ENCODE measurements at regions not wholly inside any gene's neighbourhood (a gene's known extent, or its start where the extent isn't known, plus 50 kb on each side); places are given as distances from the start of the nearest gene placed in this dataset.

DNA sequence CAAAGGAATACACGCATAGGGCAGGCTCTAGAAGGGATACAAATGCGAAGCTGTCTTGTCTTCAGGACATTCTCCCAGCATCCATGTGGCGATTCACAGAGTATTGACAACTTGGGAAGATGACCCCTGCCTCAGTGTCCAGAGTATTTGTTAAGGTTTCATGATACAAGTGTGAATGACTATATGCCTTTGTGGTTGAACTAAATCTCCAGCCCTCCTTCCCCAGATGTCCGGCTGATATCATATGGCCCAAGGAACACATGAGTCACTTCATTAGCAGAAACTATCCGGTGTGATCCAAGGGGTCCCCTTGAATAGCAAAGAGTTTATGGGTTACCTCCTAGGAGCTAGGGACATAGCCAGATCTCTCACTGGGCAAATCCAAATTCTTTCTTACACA, 151.0 kb downstream of the INSIG2 start:
- DNase-seq, result no peak

- DNase-seq, result no peak
These were observed 149.2 kb downstream of the INSIG2 start for GRCh38 chr2:118237451-118237850.

DNA sequence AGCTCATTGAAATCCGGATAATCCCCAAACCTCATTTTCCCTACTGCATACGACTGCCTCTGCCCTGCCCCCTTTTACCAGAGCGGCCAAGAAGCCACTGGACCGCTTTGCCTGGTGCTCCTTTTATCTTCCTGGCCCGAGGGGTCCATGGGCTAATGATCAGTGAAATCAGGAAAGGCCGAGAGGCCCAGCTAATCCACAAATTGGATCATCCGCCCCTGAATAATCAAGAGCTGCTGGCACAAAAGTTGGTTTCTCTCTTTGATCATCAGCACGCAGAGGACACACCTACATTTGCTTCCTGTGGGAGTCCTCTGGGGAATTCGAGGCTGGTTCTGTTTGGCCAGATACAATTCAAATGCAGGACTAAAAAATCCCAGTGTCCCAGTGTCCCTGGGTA, 144.5 kb downstream of the INSIG2 start:
- no peak for DNase-seq

GRCh38 chr2:118232391-118232790, 144.1 kb downstream of the INSIG2 start:
- DNase-seq, result no peak

DNA sequence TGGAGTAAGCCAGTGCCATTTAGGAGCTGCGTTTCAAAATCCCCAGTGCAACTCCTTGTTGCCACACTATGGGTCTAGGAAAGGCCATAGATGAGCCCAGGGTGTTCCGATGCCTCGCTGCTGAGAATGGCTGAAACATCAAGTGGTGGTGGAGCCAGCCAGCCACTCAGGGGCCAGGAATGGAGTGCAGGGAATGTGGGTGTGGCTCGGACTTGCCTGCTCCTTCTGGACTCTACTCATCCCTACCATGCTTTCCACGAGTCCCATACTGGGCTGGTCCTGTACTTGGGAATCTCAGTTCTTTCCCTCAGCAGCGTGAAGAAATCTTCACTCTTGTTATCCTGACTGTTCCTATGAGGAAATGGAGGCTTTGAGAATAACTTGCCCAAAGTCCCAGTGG, 143.5 kb downstream of the INSIG2 start:
- no peak for DNase-seq

DNA sequence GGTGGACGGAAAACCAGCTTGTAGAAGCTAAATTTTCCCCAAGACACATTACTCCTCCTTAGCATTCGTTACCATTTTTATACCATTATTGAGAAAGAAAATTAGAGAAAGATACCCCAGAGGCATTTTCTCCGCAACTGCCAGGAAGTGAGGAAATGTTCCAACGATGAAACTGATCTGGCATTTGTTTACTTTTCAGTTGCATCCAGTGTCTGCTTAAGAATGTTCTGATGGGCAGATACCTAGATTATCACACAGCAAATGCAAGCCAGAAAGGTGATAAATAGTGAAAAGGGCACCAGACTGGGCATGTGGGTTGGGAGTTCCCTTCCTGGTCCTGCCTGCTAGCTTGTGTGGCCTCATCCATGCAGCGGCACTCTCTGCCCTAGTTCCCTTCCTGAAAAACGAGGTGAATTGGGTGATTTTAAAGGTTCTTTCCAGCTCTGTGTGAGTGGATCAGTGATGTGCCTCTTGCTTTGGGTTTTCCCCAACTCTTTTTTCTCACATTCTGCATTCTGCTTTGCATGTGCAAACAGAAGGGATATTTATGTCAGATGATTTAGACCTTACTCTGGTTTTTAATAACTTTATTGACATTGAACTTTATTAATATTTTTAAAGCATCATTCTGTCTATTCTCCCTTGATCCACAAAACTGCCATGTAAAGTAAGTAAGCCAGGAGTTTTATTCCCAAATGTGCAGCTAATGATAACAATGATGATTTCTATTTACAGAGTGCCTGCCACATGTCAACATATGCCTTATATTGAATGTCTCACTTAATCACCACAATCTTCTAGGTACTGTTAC, 139.6 kb downstream of the INSIG2 start:
- no peak for DNase-seq

DNA sequence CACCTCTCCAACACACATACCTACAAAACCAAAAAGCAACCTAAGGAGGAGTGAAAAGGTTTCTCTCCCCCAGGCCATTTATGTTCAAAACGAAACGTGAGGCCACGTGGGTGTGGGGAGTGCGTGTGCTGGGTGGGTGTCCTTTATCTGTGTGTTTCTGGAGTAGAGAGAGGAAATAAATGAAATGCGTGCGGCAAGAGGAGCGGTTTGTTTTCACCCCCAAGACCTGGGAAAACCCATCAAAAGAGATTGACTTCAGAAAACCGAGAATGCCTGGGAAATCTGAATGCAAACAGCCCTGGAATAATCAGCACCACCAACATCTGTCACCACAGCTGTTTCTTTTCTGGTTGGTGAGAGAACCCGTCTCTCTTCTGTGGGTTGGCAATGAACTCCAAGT, 137.4 kb downstream of the INSIG2 start:
- DNase-seq, result no peak

- no peak for DNase-seq
These were observed 136.6 kb downstream of the INSIG2 start for GRCh38 chr2:118224895-118225311.

- no peak for DNase-seq
These were observed 136.0 kb downstream of the INSIG2 start for GRCh38 chr2:118223992-118224894.

- DNase-seq, result no peak
These were observed 135.3 kb downstream of the INSIG2 start for GRCh38 chr2:118223511-118223991.

- no peak for DNase-seq
These were observed 134.6 kb downstream of the INSIG2 start for GRCh38 chr2:118222672-118223421.

DNA sequence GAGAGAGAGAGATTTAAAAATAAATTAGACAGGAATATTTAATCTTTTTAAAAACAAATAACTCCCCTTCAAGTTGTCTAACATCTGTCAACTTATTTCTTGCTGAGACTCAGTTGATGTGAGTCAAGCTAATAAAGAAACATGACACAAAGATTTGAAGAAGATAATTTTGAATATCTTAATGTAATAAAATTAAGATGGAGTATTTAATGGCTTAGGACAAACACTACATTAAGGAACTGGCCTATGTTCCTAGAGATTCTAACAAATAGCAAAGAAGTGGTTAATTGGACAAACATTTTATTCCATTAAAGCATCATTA, 134.0 kb downstream of the INSIG2 start:
- DNase-seq, result no peak

DNA sequence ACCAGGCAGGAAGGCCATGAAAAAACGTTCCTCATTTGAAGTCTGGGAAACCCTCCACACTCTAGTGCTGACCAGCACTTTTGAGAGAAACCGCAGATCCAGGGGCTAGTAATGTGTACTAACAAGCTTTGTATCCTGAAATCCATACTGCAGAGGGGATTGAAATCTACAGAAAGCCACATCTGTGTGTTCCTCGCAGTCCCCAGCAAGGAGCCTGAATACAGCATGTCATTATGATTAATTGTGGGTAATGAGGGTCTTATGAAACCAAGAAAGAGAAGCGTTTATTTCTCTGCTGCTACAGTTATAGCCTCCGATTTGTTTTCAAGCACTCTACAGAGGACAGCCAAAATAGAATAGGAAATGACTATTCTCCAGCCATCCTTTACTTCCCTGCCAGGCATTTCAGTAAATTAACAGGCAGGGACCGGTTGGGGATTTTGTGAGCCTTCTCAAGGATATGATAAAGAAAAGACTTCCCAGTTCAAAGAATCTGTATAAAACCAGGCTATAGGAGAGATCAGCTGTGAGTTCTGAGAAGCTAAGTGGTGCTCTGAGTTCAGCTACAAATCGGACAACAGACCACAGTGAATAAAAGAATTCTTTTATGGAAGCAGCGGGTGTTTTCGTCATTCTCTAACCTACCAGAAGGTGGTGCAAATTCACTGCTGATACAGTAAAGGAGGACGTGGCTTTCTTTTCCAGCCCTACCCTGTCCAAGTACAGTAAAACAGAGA, 133.4 kb downstream of the INSIG2 start:
- DNase-seq, result peak; percentile 52 to 65

DNA sequence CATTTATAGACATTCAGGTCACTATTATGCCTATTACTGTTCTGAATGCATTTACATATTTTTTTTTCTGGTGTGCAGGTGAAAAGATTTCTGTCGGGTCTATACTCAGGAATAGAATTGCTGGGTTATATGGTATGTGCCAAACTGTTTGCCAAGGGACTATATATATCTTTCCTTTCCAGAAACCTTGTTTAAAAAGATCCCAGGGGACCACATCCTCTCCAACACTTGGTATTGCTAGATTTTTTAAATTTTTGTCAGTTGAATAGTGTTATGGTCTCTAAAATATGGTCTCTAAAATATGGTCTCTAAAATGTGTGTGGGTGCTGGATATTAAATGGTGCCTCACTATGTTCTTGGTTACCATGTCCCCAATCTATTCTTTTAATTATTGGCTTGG, 131.3 kb downstream of the INSIG2 start:
- DNase-seq, result no peak

DNA sequence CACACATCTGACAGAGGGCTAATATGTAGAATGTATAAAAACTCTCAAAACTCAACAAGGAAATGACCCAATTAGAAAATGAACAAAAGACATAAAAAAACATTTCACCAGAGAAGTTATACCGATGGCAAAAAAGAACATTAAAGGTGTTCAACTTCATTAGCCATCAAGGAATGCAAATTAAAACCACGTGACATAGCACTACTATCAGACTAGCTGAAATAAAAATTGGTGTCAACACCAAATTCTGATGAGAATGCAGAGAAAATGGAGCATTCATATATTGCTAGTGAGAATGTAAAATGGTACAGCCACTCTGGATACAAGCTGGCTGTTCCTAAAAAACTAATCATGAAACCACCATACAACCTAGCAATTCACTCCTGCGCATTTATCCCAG, 128.0 kb downstream of the INSIG2 start:
- no peak for DNase-seq

GRCh38 chr2:118209727-118210126, 121.5 kb downstream of the INSIG2 start:
- DNase-seq, result no peak

DNA sequence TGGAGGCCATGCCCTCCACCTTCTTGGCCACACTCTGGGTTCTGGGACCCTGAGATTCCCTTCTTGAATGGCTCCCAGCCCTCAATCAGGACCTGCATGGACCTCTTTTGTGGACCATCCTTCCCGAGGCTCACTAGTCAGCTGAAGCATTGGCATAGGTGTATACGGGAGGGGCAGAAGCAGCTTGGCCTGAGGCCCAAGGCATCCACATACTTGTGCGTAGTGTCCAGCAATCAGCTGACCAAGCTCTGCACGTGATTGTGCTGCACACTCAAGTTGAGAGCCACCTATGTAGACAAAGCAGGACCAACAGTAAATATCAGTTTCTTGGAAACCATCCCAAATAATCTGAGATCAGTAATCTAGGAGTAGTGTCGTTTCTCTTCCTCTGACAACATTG, 119.6 kb downstream of the INSIG2 start:
- no peak for DNase-seq

GRCh38 chr2:118202707-118203303, 114.5 kb downstream of the INSIG2 start:
- DNase-seq, result no peak

GRCh38 chr2:118198268-118198667, 110.0 kb downstream of the INSIG2 start:
- DNase-seq, result no peak

GRCh38 chr2:118197011-118197675, 108.9 kb downstream of the INSIG2 start:
- DNase-seq, result no peak

- DNase-seq, result no peak
These were observed 102.2 kb downstream of the INSIG2 start for GRCh38 chr2:118190474-118190873.
